ENCODE measurements at regions not wholly inside any gene's neighbourhood (a gene's known extent, or its start where the extent isn't known, plus 50 kb on each side); places are given as distances from the start of the nearest gene placed in this dataset.
"Not testable (repeated sequence)": the region's sequence is repeated elsewhere in the genome, so short reads cannot be mapped to it uniquely, and the experiment has no call there.

- Histone ChIP-seq H3K79me2 (ENCODE audit: control insufficient read depth, insufficient read depth, low read length) (no peaks in the 10 kb centered on the region), H3K23ac (ENCODE audit: low read length) (no peak overlapping the region), H3K27me3 (ENCODE audit: insufficient read depth, low read length, poor library complexity) (no peaks in the 10 kb centered on the region), H3K4me3 (ENCODE audit: low read length) (no peak overlapping the region), H3K4me1 (ENCODE audit: control insufficient read depth, low read depth, low read length) (no peaks in the 10 kb centered on the region), H3K4me2 (ENCODE audit: low read length) (no peak overlapping the region), H3K79me1 (ENCODE audit: low read length) (no peaks in the 10 kb centered on the region), H3K9ac (ENCODE audit: low read length) (no peak overlapping the region), H3K4ac (ENCODE audit: low read depth, low read length) (no peak overlapping the region), H2BK5ac (ENCODE audit: low read length) (no peak overlapping the region), H2BK15ac (replicated peaks; ENCODE audit: low read depth) (no peak overlapping the region), H4K8ac (ENCODE audit: low read depth, low read length) (no peak overlapping the region), H2AK5ac (ENCODE audit: low read length) (no peak overlapping the region), H3K27ac (ENCODE audit: low read depth, low read length) (no peak overlapping the region), H3K18ac (ENCODE audit: low read length) (no peak overlapping the region), H3K36me3 (ENCODE audit: control insufficient read depth, insufficient read depth, low read length) (no peaks in the 10 kb centered on the region), H2BK120ac (ENCODE audit: low read depth, low read length) (no peak overlapping the region), H3K56ac (ENCODE audit: low read length) (no peak overlapping the region), H4K5ac (ENCODE audit: low read length) (no peak overlapping the region)
- DNase-seq = no peak
- WGBS (ENCODE audit: extremely low coverage, insufficient coverage, low lambda C conversion rate) = no CpG with 5 or more reads among the region's 3 CpGs
Measured at GRCh38 chr21:31592516-31592915, 67.0 kb upstream of the SOD1 start.

DNA sequence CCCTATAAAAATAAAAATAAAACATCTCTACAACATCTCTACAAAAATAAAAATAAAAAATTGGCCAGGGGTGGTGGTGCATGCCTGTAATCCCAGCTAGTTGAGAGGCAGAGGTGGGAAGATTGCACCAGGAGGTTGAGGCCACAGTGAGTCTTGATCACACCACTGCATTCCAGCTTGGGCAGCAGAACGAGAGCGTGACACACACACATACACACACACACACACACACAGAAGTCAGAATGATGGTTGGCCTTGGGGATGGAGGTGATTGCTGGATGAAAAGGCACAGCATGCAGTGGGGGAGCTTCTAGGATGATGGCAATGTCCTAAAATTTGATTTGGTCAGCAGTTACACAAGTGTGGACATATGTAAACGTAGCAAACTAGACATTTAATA is 69.7 kb upstream of the SOD1 start:
- Histone ChIP-seq H2AK5ac (ENCODE audit: low read length) (no peak overlapping the region), H2BK5ac (ENCODE audit: low read length) (no peak overlapping the region), H3K56ac (ENCODE audit: low read length) (no peak overlapping the region), H3K4me1 (ENCODE audit: control insufficient read depth, low read depth, low read length) (no peaks in the 10 kb centered on the region), H3K79me1 (ENCODE audit: low read length) (no peaks in the 10 kb centered on the region), H3K79me2 (ENCODE audit: control insufficient read depth, insufficient read depth, low read length) (no peaks in the 10 kb centered on the region), H2BK15ac (replicated peaks; ENCODE audit: low read depth) (no peak overlapping the region), H3K27ac (ENCODE audit: low read depth, low read length) (no peak overlapping the region), H2BK120ac (ENCODE audit: low read depth, low read length) (no peak overlapping the region), H3K9ac (ENCODE audit: low read length) (no peak overlapping the region), H3K4me3 (ENCODE audit: low read length) (no peak overlapping the region), H3K36me3 (ENCODE audit: control insufficient read depth, insufficient read depth, low read length) (no peaks in the 10 kb centered on the region), H4K8ac (ENCODE audit: low read depth, low read length) (no peak overlapping the region), H3K18ac (ENCODE audit: low read length) (no peak overlapping the region), H3K4me2 (ENCODE audit: low read length) (no peak overlapping the region), H3K23ac (ENCODE audit: low read length) (no peak overlapping the region), H3K4ac (ENCODE audit: low read depth, low read length) (no peak overlapping the region), H3K27me3 (ENCODE audit: insufficient read depth, low read length, poor library complexity) (no peaks in the 10 kb centered on the region), H4K5ac (ENCODE audit: low read length) (no peak overlapping the region)
- no CpG with 5 or more reads among the region's 3 CpGs for WGBS (ENCODE audit: extremely low coverage, insufficient coverage, low lambda C conversion rate)
- DNase-seq = no peak

GRCh38 chr21:31586118-31586517 is 73.4 kb upstream of the SOD1 start:
- H4K5ac ChIP-seq (ENCODE audit: low read length) = no peak overlapping the region
- H2BK120ac ChIP-seq (ENCODE audit: low read depth, low read length) = no peak overlapping the region
- no peak overlapping the region for H3K4me2 ChIP-seq (ENCODE audit: low read length)
- no CpG with 5 or more reads among the region's 6 CpGs for WGBS (ENCODE audit: extremely low coverage, insufficient coverage, low lambda C conversion rate)
- H3K79me2 ChIP-seq (ENCODE audit: control insufficient read depth, insufficient read depth, low read length) = no peaks in the 10 kb centered on the region
- no peak overlapping the region for H3K23ac ChIP-seq (ENCODE audit: low read length)
- no peak overlapping the region for H2BK5ac ChIP-seq (ENCODE audit: low read length)
- no peak overlapping the region for H3K4me3 ChIP-seq (ENCODE audit: low read length)
- no peaks in the 10 kb centered on the region for H3K27me3 ChIP-seq (ENCODE audit: insufficient read depth, low read length, poor library complexity)
- no peak overlapping the region for H3K27ac ChIP-seq (ENCODE audit: low read depth, low read length)
- H2AK5ac ChIP-seq (ENCODE audit: low read length) = no peak overlapping the region
- H3K4me1 ChIP-seq (ENCODE audit: control insufficient read depth, low read depth, low read length) = no peaks in the 10 kb centered on the region
- H3K4ac ChIP-seq (ENCODE audit: low read depth, low read length) = no peak overlapping the region
- no peak overlapping the region for H3K18ac ChIP-seq (ENCODE audit: low read length)
- no peak overlapping the region for H4K8ac ChIP-seq (ENCODE audit: low read depth, low read length)
- H3K9ac ChIP-seq (ENCODE audit: low read length) = no peak overlapping the region
- H3K79me1 ChIP-seq (ENCODE audit: low read length) = no peaks in the 10 kb centered on the region
- H3K56ac ChIP-seq (ENCODE audit: low read length) = no peak overlapping the region
- H3K36me3 ChIP-seq (ENCODE audit: control insufficient read depth, insufficient read depth, low read length) = no peaks in the 10 kb centered on the region
- H2BK15ac ChIP-seq (replicated peaks; ENCODE audit: low read depth) = no peak overlapping the region
- no peak for DNase-seq

DNA sequence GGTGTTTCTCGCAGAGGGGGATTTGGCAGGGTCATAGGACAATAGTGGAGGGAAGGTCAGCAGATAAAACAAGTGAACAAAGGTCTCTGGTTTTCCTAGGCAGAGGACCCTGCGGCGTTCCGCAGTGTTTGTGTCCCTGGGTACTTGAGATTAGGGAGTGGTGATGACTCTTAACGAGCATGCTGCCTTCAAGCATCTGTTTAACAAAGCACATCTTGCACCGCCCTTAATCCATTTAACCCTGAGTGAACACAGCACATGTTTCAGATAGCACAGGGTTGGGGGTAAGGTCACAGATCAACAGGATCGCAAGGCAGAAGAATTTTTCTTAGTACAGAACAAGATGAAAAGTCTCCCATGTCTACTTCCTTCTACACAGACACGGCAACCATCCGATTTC is 75.6 kb upstream of the SOD1 start:
- not testable (repeated sequence) for H3K4me3 ChIP-seq (ENCODE audit: low read length); H2AK5ac ChIP-seq (ENCODE audit: low read length); H3K23ac ChIP-seq (ENCODE audit: low read length); H3K4ac ChIP-seq (ENCODE audit: low read depth, low read length); H3K27me3 ChIP-seq (ENCODE audit: insufficient read depth, low read length, poor library complexity); H3K9ac ChIP-seq (ENCODE audit: low read length); H3K36me3 ChIP-seq (ENCODE audit: control insufficient read depth, insufficient read depth, low read length); DNase-seq; H3K79me1 ChIP-seq (ENCODE audit: low read length); H3K18ac ChIP-seq (ENCODE audit: low read length); H3K56ac ChIP-seq (ENCODE audit: low read length); H3K79me2 ChIP-seq (ENCODE audit: control insufficient read depth, insufficient read depth, low read length); H4K8ac ChIP-seq (ENCODE audit: low read depth, low read length); H2BK120ac ChIP-seq (ENCODE audit: low read depth, low read length); H3K27ac ChIP-seq (ENCODE audit: low read depth, low read length); H3K4me1 ChIP-seq (ENCODE audit: control insufficient read depth, low read depth, low read length); H2BK5ac ChIP-seq (ENCODE audit: low read length); H3K4me2 ChIP-seq (ENCODE audit: low read length); H2BK15ac ChIP-seq (replicated peaks; ENCODE audit: low read depth); H4K5ac ChIP-seq (ENCODE audit: low read length)
- no CpG with 5 or more reads among the region's 9 CpGs for WGBS (ENCODE audit: extremely low coverage, insufficient coverage, low lambda C conversion rate)

DNA sequence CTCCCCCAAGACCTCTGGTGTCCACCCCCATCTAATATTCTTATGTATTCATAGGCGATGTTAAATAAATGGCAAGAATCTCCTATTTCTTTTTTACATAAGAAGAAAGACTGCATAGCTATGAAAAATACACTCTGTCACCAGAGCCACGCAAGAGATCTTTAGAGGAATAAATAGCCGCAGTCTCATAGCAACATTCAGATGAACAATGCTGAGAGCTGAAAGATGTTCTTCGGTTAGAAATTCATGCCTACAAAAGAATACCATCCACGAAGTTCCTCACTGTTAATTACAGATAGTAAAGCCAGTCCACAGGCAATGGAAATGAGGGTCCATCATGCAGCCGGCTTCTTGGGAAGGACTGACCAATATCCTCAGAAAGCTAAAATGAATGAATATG is 76.0 kb upstream of the SOD1 start:
- no peak overlapping the region for H3K27ac ChIP-seq (ENCODE audit: low read depth, low read length)
- H4K5ac ChIP-seq (ENCODE audit: low read length) = no peak overlapping the region
- H3K4ac ChIP-seq (ENCODE audit: low read depth, low read length) = no peak overlapping the region
- H4K8ac ChIP-seq (ENCODE audit: low read depth, low read length) = no peak overlapping the region
- H3K4me3 ChIP-seq (ENCODE audit: low read length) = no peak overlapping the region
- no peaks in the 10 kb centered on the region for H3K79me1 ChIP-seq (ENCODE audit: low read length)
- no peaks in the 10 kb centered on the region for H3K36me3 ChIP-seq (ENCODE audit: control insufficient read depth, insufficient read depth, low read length)
- H2BK15ac ChIP-seq (replicated peaks; ENCODE audit: low read depth) = no peak overlapping the region
- H3K23ac ChIP-seq (ENCODE audit: low read length) = no peak overlapping the region
- no peak overlapping the region for H2AK5ac ChIP-seq (ENCODE audit: low read length)
- no peak overlapping the region for H2BK120ac ChIP-seq (ENCODE audit: low read depth, low read length)
- no peak overlapping the region for H3K9ac ChIP-seq (ENCODE audit: low read length)
- H2BK5ac ChIP-seq (ENCODE audit: low read length) = no peak overlapping the region
- no CpG with 5 or more reads among the region's 6 CpGs for WGBS (ENCODE audit: extremely low coverage, insufficient coverage, low lambda C conversion rate)
- H3K56ac ChIP-seq (ENCODE audit: low read length) = no peak overlapping the region
- no peak overlapping the region for H3K18ac ChIP-seq (ENCODE audit: low read length)
- no peaks in the 10 kb centered on the region for H3K4me1 ChIP-seq (ENCODE audit: control insufficient read depth, low read depth, low read length)
- no peaks in the 10 kb centered on the region for H3K79me2 ChIP-seq (ENCODE audit: control insufficient read depth, insufficient read depth, low read length)
- H3K27me3 ChIP-seq (ENCODE audit: insufficient read depth, low read length, poor library complexity) = no peaks in the 10 kb centered on the region
- no peak overlapping the region for H3K4me2 ChIP-seq (ENCODE audit: low read length)
- no peak for DNase-seq

GRCh38 chr21:31580866-31581276 is 78.6 kb upstream of the SOD1 start:
- WGBS (ENCODE audit: extremely low coverage, insufficient coverage, low lambda C conversion rate) = no CpG with 5 or more reads among the region's 3 CpGs
- no peak overlapping the region for H3K18ac ChIP-seq (ENCODE audit: low read length)
- DNase-seq = peak; percentile 81

More at GRCh38 chr21:31580866-31581276, 78.6 kb upstream of the SOD1 start:
- Histone ChIP-seq H2BK15ac (replicated peaks; ENCODE audit: low read depth) (no peak overlapping the region), H3K27ac (ENCODE audit: low read depth, low read length) (no peak overlapping the region), H3K36me3 (ENCODE audit: control insufficient read depth, insufficient read depth, low read length) (no peaks in the 10 kb centered on the region), H4K8ac (ENCODE audit: low read depth, low read length) (no peak overlapping the region), H3K4me3 (ENCODE audit: low read length) (no peak overlapping the region), H3K56ac (ENCODE audit: low read length) (no peak overlapping the region), H3K27me3 (ENCODE audit: insufficient read depth, low read length, poor library complexity) (no peaks in the 10 kb centered on the region), H2AK5ac (ENCODE audit: low read length) (no peak overlapping the region), H2BK120ac (ENCODE audit: low read depth, low read length) (no peak overlapping the region), H3K4me1 (ENCODE audit: control insufficient read depth, low read depth, low read length) (no peaks in the 10 kb centered on the region), H3K23ac (ENCODE audit: low read length) (no peak overlapping the region), H3K9ac (ENCODE audit: low read length) (no peak overlapping the region), H2BK5ac (ENCODE audit: low read length) (no peak overlapping the region), H3K79me2 (ENCODE audit: control insufficient read depth, insufficient read depth, low read length) (no peaks in the 10 kb centered on the region), H3K4me2 (ENCODE audit: low read length) (no peak overlapping the region), H3K79me1 (ENCODE audit: low read length) (no peaks in the 10 kb centered on the region), H4K5ac (ENCODE audit: low read length) (no peak overlapping the region), H3K4ac (ENCODE audit: low read depth, low read length) (no peak overlapping the region)

All from mesendoderm (in vitro differentiated cells).